ENCODE measurements at regions not wholly inside any gene's neighbourhood (a gene's known extent, or its start where the extent isn't known, plus 50 kb on each side); places are given as distances from the start of the nearest gene placed in this dataset.

DNA sequence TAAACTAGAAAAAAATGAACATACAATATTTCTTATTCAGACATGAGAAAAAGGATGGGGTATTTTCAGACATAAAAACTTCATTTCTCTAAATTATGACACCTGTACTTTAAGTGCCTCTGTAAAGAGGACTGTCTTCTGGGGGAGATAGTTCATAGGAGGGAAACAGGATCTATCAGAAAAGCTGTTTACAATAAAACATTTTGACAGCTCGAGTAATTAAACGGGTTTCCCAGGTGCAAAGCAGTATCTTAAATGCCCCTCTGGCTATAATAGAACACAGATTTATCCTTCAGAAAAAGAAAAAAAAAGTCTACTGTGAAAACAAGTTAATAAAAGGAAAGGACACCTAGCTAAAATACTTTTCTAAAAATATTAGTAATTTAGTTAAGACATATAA lies 311.4 kb upstream of the UBE2E3 start:
- no peaks in the 10 kb centered on the region for H3K9me3 ChIP-seq (ENCODE audit: control insufficient read depth, insufficient read depth, low read depth, low read length)
- peaks cover 5% of the 10 kb centered on the region; the same call in 1 of the 2 replicates for H3K4me1 ChIP-seq (ENCODE audit: control insufficient read depth, insufficient read depth, low read length)
- TF ChIP-seq ZNF837 (tag by site-specific recombination; IDR thresholded peaks at IDR 0.05), result no peak
- no peak for TF ChIP-seq ZNF510 (tag by site-specific recombination; IDR thresholded peaks at IDR 0.05; ENCODE audit: insufficient replicate concordance)
- TF ChIP-seq, protein P1, sequence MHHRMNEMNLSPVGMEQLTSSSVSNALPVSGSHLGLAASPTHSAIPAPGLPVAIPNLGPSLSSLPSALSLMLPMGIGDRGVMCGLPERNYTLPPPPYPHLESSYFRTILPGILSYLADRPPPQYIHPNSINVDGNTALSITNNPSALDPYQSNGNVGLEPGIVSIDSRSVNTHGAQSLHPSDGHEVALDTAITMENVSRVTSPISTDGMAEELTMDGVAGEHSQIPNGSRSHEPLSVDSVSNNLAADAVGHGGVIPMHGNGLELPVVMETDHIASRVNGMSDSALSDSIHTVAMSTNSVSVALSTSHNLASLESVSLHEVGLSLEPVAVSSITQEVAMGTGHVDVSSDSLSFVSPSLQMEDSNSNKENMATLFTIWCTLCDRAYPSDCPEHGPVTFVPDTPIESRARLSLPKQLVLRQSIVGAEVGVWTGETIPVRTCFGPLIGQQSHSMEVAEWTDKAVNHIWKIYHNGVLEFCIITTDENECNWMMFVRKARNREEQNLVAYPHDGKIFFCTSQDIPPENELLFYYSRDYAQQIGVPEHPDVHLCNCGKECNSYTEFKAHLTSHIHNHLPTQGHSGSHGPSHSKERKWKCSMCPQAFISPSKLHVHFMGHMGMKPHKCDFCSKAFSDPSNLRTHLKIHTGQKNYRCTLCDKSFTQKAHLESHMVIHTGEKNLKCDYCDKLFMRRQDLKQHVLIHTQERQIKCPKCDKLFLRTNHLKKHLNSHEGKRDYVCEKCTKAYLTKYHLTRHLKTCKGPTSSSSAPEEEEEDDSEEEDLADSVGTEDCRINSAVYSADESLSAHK (tag by site-specific recombination; IDR thresholded peaks at IDR 0.05), result no peak
- TF ChIP-seq, protein P2, sequence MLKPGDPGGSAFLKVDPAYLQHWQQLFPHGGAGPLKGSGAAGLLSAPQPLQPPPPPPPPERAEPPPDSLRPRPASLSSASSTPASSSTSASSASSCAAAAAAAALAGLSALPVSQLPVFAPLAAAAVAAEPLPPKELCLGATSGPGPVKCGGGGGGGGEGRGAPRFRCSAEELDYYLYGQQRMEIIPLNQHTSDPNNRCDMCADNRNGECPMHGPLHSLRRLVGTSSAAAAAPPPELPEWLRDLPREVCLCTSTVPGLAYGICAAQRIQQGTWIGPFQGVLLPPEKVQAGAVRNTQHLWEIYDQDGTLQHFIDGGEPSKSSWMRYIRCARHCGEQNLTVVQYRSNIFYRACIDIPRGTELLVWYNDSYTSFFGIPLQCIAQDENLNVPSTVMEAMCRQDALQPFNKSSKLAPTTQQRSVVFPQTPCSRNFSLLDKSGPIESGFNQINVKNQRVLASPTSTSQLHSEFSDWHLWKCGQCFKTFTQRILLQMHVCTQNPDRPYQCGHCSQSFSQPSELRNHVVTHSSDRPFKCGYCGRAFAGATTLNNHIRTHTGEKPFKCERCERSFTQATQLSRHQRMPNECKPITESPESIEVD (tag by site-specific recombination; IDR thresholded peaks at IDR 0.05), result 0 out of 2 replicates have a peak, but pooled peaks have one; percentile 4
- TF ChIP-seq ZNF529 (tag by site-specific recombination; IDR thresholded peaks at IDR 0.05; ENCODE audit: insufficient replicate concordance), result no peak
- no peak for TF ChIP-seq ZNF121 (tag by site-specific recombination; IDR thresholded peaks at IDR 0.05)
- CTCF ChIA-PET, result interaction anchor here (1.0 kb wide), 1 partner anchor 10 kb away, joined by 3 read pairs; no protein-coding TSS in a partner anchor
- H3K4me3 ChIP-seq (ENCODE audit: low read depth, low read length), result no peak overlapping the region
- POLR2A ChIA-PET, result no interaction called here
- H3K36me3 ChIP-seq (ENCODE audit: control insufficient read depth in 2 of 2, insufficient read depth in 1 of 2, low read length in 2 of 2), result no peaks in the 10 kb centered on the region
- H3K27ac ChIP-seq (ENCODE audit: extremely low read depth, low read depth, low read length), result no peak overlapping the region

DNA sequence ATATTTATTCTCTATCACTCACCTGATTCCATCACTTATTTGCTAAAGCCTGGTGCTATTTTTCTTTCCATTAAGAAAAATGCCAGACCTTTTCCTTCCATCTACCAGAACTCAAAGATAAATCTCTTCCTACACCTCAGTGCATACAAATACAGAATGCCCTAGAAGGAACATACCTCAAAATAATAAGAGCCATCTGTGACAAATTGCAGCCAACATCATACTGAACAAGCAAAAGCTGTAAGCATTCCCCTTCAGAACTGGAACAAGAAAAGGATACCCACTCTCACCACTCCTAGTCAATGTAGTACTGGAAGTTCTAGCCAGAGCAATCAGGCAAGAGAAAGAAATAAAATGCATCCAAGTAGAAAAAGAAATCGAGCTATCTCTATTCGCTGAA lies 315.9 kb upstream of the UBE2E3 start:
- ChIA-PET CTCF (no interaction called here), POLR2A (no interaction called here)
- Histone ChIP-seq H3K9me3 (ENCODE audit: control insufficient read depth, insufficient read depth, low read depth, low read length) (no peaks in the 10 kb centered on the region), H3K4me3 (ENCODE audit: low read depth, low read length) (no peak overlapping the region), H3K27ac (ENCODE audit: extremely low read depth, low read depth, low read length) (no peak overlapping the region), H3K4me1 (ENCODE audit: control insufficient read depth, insufficient read depth, low read length) (no peaks in the 10 kb centered on the region; the same call in 1 of the 2 replicates), H3K36me3 (ENCODE audit: control insufficient read depth in 2 of 2, insufficient read depth in 1 of 2, low read length in 2 of 2) (no peaks in the 10 kb centered on the region)
- TF ChIP-seq ZNF596 (tag by site-specific recombination; IDR thresholded peaks at IDR 0.05) (no peak), SP2 (tag by site-specific recombination; IDR thresholded peaks at IDR 0.05) (no peak), ZSCAN30 (tag by site-specific recombination; IDR thresholded peaks at IDR 0.05) (no peak), ZNF155 (tag by site-specific recombination; IDR thresholded peaks at IDR 0.05) (no peak), ZNF248 (tag by site-specific recombination; IDR thresholded peaks at IDR 0.05) (no peak), SCRT2 (tag by site-specific recombination; IDR thresholded peaks at IDR 0.05) (no peak)
- TF ChIP-seq, protein P3, sequence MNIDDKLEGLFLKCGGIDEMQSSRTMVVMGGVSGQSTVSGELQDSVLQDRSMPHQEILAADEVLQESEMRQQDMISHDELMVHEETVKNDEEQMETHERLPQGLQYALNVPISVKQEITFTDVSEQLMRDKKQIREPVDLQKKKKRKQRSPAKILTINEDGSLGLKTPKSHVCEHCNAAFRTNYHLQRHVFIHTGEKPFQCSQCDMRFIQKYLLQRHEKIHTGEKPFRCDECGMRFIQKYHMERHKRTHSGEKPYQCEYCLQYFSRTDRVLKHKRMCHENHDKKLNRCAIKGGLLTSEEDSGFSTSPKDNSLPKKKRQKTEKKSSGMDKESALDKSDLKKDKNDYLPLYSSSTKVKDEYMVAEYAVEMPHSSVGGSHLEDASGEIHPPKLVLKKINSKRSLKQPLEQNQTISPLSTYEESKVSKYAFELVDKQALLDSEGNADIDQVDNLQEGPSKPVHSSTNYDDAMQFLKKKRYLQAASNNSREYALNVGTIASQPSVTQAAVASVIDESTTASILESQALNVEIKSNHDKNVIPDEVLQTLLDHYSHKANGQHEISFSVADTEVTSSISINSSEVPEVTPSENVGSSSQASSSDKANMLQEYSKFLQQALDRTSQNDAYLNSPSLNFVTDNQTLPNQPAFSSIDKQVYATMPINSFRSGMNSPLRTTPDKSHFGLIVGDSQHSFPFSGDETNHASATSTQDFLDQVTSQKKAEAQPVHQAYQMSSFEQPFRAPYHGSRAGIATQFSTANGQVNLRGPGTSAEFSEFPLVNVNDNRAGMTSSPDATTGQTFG (tag by site-specific recombination; IDR thresholded peaks at IDR 0.05; ENCODE audit: borderline replicate concordance), result no peak
- TF ChIP-seq, protein P4, sequence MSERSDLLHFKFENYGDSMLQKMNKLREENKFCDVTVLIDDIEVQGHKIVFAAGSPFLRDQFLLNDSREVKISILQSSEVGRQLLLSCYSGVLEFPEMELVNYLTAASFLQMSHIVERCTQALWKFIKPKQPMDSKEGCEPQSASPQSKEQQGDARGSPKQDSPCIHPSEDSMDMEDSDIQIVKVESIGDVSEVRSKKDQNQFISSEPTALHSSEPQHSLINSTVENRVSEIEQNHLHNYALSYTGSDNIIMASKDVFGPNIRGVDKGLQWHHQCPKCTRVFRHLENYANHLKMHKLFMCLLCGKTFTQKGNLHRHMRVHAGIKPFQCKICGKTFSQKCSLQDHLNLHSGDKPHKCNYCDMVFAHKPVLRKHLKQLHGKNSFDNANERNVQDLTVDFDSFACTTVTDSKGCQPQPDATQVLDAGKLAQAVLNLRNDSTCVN (tag by site-specific recombination; optimal IDR thresholded peaks at IDR 0.05), result no peak
